PC-3 (cell line): ENCODE measurements at regions not wholly inside any gene's neighbourhood (a gene's known extent, or its start where the extent isn't known, plus 50 kb on each side); places are given as distances from the start of the nearest gene placed in this dataset.

Experiments
- EZH2 ChIP-seq: fragments of 300-600 bp; sonication (generic); IDR thresholded peaks from one replicate; pipeline ENCODE4 v1.6.1; 2017; ENCODE audit warnings: antibody characterized with exemption, mild to moderate bottlenecking, low read length; ENCODE audit not compliant: unreplicated experiment
- TF ChIP-seq, protein P1 (sequence below): fragments of 300-600 bp; sonication (generic); conservative IDR thresholded peaks from 2 replicates; pipeline ENCODE4 v1.5.1; 2017; ENCODE audit warnings: antibody characterized with exemption, low read depth, mild to moderate bottlenecking, low read length

DNA sequence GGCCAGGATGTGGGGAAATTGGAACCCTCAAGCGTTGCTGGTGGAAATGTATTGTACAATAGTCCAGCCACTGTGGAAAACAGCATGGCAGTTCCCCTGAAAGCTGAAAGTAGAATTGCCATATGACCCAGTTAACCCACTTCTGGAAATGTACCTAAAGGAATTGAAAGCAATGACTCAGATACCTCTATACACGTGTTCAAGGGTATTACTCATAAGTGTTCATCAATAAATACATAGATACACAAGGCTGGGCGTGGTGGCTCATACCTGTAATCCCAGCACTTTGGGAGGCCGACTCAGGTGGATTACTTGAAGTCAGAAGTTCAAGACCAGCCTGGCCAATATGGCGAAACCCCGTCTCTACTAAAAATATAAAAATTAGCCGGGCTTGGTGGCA lies 71.9 kb upstream of the IRS2 start:
- TF ChIP-seq, protein P1, sequence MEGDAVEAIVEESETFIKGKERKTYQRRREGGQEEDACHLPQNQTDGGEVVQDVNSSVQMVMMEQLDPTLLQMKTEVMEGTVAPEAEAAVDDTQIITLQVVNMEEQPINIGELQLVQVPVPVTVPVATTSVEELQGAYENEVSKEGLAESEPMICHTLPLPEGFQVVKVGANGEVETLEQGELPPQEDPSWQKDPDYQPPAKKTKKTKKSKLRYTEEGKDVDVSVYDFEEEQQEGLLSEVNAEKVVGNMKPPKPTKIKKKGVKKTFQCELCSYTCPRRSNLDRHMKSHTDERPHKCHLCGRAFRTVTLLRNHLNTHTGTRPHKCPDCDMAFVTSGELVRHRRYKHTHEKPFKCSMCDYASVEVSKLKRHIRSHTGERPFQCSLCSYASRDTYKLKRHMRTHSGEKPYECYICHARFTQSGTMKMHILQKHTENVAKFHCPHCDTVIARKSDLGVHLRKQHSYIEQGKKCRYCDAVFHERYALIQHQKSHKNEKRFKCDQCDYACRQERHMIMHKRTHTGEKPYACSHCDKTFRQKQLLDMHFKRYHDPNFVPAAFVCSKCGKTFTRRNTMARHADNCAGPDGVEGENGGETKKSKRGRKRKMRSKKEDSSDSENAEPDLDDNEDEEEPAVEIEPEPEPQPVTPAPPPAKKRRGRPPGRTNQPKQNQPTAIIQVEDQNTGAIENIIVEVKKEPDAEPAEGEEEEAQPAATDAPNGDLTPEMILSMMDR = no peak
- no peak for TF ChIP-seq EZH2
